HG03196 (cell line): ENCODE measurements at regions not wholly inside any gene's neighbourhood (a gene's known extent, or its start where the extent isn't known, plus 50 kb on each side); places are given as distances from the start of the nearest gene placed in this dataset.

ENCODE experiments used
- ATAC-seq: cut with Tn5 transposase; IDR thresholded peaks from one replicate; pipeline ENCODE4 v1.9.1; 2021; ENCODE audit not compliant: unreplicated experiment

DNA sequence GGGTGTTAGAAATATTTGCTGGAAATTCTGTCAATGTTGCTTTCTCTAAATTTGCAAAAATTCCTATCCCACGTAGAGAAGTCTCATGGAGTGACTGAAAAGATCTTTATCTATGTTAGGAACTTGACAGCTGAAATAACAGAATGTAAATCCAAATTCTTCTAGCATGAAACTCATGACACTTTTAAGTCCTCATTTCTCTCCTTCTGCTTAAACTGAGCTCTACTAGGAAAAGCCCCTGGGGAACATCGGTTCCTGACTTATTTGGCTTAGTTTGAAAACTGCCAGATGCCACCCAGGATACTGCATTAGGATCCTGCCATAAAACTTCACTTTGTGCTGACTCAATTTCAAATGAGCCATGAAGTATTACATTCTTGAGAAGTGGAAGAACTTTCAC lies 426.0 kb downstream of the GALC start:
- no peak for ATAC-seq

DNA sequence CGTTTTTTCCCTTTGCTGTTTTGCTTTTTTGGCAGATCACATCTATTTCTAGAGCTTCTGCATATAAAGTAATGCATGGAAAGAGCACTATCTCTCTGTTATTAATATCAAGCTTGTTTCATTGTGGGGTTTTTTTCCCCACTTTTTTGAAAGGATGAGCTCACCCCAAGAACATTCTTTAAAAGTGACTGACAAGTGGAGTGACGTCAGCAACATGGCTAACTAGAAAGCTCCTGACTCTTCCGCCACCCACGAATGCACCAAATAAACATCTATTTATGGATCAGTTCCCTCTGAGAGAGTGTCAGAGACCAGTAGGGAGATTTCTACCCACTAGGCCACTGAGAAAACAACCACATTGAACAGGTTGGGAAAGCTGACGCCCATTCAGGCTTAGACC lies 445.4 kb downstream of the GALC start:
- no peak for ATAC-seq

DNA sequence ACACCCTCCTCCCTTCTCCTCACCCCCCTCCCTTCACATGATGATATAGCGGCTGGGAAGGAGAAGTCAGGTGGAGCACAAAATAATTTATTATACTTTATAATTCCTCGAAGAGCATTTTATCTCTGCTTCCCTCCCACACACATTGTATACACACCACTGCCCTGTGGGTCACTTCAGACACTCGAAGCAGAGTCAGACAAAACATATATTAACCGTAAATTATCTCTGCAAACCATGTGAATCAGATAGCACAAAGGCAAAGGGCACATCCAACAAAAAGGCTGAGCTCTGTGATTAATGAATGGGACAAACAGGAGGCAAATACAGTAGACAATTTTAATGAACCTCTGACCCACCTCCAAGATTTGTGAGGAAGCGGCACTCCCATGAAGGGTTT lies 450.7 kb downstream of the GALC start:
- ATAC-seq: no peak

DNA sequence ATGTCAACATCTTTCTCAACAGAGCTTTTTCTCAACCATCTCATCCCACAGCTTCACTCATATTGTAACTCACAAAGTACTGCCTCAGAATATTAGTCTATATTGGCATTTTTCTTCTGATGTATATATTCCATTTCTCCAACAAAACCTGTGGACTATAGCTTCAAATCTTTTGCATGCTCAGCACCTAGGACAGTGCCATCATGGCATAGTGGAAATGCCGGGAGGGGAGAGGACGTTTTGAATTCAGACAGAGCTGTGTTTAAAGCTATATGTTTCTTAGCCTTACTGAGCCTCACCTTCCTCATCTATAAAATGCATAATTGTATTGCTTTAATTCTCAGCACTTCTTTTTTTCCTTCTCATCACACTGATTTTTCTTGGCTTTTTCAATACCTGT lies 452.6 kb downstream of the GALC start:
- no peak for ATAC-seq

DNA sequence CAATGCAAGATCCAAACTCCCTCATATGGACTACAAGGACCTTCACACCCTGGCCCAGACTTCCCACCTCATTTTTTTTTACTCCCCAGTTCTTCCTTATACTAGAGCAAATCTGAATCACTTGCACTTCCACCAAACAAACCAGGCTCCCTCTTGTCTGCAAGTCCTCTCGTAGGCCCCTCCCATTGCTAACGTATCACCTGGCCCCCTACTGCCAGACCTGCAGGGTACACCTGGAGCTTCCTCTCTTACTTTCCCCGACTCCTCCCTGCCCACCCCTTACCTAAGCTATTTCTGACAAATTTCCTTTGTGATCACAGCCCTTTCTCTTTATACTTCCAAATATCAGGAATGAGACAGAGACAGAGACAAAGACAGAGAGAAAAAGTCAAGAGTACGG lies 463.9 kb downstream of the GALC start:
- ATAC-seq: no peak

DNA sequence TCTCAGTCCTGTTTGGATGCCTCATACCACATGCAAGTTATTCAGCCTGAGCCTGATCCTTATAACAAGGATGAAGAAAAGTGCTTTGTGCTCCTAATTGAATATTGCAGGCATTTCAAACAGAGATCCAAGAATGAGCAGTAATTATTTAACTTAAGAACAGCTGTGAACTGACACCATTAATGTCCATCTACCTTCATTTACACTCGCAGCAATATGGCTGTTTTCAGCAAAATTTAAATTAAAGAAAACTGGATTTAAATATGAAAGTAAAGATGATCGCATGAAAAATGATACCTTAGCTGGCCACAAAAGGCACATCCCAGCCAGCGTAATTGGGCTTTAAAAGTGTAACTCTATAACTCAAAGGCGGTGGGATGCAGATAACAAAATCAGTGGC lies 466.3 kb downstream of the GALC start:
- ATAC-seq: no peak

DNA sequence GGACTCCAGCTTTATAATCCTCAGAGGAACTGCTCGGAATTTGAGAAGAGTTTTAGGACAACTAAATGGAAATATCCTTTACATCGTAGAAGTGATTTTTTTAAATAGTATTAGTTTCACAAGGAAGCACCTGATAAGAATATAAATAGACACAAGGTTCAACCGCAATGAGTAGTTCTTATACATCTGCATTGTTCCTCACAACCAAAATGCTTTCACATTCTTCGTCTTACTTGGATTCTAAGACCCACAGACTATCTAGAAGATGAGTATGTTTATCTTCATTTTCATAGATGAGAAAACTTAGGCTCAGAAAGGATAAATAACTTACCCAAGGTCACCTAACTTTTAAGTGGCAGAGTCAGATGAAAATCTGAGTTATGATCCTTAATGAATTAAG lies 469.0 kb downstream of the GALC start:
- no peak for ATAC-seq

DNA sequence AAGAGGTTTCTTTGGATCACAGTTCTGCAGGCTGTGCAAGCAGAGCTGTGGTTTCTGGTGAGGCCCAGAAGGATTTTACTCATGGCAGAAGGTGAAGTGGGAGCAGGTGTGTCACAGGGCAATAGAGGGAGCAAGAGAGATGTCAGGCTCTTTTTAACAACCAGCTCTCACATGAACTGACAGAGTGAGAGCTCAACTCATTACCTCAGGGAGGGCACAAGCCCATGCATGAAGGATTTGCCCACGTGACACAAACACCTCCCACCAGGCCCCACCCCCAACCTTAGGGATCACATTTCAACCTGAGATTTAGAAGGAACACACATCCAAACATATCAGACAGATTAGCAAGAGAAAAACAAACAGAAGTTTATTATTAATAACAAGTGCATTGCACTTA lies 470.4 kb downstream of the GALC start:
- no peak for ATAC-seq

DNA sequence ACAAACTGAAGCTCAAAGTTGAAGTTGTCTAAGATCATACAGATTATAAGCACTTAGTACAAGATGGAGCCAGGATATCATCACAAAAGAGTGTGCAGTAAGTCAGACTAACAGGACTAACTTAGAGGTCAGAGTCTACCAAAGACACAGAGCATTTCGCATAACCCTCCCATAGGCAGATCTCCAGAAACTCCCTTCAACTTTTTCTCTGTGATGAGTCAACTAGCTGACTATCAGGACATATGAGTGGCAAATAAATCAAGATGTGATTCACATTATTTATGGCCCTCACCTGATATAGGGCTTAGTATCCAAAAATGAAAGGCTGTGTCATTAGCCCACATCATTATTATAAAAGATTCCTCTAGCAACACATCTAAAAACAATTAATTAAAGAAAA lies 484.6 kb downstream of the GALC start:
- no peak for ATAC-seq

DNA sequence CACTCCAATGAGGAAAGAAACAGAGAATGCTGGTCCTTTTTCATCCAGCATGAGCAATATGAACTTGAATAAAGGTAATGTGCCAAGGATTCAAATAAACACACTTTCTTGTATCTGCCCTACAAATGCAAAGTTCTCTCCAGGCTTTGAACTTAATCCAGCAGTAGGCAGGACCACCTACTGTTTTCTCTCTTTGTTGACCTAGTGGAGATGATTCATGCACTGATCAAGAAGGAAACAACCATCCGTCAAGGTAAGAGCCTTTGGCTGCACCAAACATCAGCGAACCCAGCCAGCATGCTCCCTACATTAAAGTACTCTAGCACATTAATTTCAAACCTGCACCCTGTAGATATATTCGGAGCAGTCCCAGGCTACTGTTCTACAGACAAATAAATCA lies 489.3 kb downstream of the GALC start:
- ATAC-seq: no peak

DNA sequence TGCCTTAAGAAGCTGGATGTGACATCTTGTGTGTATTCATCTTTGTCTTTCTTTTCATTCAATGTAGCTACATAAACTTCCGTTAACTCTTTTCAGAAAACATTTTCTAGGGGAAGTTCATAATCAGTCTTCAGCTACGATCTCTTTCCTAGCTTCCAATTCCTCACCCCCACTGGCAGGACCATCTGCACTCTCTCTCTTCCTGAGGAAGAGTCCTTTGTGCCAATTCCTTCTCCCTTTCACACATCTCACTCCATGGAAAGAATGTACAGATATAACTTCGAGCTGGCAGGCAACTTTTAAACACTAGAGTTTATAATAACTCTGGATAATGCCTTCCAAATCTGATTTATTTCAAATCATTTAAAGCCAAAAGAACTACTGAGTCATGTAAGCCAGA lies 495.7 kb downstream of the GALC start:
- ATAC-seq: no peak

DNA sequence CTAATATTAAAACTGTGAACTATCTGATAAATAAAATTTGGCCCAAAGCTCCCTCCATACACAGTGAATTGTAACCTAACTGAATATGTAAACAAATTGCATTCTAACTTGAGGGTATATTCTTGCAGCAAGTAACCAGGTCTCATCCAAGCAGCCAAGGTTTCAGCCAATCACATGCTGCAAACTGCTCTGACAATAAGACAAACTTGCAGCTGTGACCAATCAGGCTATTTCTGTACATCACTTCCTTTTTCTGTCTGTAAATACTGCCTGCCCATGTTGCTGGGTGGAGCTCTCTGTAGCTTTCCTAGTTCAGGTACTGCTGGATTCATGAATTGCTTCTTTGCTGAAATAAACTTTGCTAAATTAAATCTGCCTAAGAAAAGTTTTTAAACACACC lies 499.0 kb downstream of the GALC start:
- ATAC-seq: no peak

DNA sequence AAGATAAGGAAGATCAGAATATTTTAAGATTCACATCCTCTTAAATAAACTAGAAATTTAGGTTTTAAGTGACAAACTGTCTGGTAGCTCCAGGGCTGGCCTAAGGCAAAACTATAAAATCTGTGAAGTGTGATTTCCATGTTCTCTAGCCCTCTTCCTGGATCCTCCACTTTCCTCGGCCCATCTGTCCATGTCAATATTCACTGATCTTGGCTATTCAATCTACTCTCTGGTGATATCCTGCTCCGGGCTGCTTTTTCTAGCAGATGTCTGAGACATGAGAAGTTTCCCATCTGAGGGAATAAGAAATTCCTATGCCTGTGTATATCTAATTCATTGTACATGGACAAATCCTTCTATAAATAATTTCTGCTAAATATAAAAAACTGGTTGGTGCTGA lies 500.4 kb downstream of the GALC start:
- ATAC-seq: no peak

DNA sequence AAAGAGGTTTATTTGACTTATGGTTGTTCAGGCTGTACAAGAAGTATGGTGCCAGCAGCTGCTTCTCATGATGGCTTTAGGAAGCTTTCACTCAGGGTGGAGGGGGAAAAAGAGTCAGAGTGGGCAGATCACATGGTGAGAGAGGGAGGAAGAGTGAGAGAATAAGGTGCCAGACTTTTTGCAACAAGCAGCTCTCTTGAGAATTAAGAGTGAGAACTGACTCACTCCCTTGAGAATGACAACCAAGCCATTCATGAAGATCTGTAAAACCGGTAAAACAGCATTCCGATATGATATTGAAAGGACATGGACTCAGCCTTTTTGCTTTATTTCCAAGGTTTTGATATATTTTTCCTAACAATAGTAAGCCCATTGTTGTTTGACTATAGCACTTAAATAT lies 501.2 kb downstream of the GALC start:
- ATAC-seq: no peak

DNA sequence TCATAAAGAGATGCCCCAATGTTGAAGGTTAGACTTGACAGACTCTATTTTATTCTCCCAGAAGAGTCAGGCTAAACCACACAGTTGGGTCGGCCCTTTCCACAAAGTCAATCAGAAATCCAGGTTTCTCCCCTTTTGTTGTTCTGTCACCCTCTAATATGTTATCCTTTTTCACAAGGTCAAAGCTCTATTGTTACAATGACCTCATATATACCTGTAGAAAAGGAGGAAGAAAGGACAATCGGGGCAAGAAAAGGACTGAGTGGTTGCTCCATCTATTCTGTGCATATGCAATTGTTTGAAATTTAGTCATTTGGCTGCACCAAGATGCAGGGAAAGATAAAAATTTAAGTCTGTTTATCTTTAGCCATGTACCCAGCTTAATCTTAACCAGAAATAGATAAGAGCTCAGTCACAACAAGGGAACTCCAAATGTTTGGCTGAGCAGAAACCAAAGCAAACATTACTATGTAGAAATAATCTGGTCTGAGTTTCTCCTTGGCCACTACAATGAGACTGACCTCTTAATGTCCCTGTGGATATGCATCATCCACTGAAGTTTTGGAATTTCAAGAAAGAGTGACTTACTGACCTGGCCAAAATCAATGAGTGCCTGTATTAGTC lies 503.7 kb downstream of the GALC start:
- no peak for ATAC-seq

DNA sequence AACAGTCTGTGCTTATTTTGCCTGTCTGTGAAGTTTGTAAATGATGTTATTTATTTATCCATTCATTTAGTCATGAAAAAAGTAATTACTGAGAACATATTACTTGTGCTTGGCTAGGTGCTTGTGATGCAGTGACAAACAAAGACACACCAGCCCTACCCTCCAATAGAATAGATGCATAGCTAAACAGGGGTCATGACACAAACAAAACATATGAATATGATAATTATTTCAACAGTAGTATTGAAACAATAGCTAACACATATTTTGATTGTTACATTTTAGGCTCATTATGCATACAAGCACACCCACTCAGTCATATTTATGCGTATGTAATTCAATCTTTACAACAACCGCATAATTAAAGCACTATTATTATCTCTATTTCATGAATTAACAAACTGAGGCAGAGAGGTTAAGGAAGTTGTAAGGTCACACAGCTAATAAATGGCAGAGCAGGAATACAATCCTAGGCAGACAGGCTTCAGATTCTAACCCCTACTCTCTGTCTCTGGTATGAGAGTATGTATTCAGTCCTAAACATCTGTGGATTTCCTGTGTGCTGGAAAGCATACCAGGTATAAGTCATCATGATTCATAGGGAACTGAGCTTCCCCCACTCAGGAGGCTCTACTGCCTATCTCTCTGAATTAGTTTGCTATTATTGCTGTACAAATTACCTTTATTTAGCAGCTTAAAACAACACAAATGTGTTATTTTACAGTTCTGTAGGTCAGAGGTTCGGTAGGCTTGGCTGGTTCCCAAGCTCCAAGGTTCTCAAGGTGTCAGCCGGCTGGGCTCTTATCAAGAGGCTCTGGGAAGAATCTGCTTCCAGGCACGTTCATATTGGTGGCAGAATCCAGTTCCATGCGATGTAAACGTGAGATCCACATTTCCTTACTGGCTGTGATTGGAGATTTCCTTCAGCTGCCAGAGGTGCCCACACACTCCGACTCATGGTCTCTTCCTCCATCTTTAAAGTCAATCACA lies 509.4 kb downstream of the GALC start:
- no peak for ATAC-seq

DNA sequence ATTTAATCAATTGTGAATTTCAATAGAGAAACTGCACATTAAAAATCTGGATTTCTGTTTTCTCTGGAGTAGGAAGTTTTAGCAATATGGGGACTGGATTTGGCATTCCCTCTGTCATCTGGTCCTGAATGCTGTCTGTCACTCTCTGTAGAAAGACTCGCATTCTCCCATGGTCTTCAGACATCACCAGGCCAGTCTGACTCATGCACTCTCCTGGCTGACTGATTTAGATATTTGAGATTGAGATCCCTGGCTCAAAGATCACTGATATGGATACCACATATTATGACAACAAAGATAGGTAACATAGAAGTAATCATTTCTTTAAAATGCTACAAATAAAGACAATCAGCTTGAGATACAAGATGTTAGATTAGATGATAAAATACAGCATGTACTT lies 524.5 kb downstream of the GALC start:
- ATAC-seq: no peak

DNA sequence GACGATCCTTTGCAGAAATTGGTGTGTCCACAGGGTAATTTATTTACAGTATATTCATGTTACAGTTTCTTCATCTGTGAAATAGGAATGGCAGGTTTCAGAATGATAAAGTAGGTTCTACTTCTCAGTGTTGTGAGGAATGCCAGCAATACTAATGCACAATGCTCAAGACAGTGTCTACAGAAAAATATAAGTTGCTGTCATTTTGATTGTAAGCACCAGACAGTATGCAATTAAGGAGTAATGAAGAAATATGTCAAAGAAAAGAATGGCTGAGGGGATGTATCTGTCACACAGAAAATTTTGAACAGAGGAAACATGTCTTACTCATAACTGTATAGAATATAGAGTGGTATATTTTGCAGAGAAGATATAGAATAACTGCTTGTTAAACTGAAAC lies 525.4 kb downstream of the GALC start:
- ATAC-seq: no peak

DNA sequence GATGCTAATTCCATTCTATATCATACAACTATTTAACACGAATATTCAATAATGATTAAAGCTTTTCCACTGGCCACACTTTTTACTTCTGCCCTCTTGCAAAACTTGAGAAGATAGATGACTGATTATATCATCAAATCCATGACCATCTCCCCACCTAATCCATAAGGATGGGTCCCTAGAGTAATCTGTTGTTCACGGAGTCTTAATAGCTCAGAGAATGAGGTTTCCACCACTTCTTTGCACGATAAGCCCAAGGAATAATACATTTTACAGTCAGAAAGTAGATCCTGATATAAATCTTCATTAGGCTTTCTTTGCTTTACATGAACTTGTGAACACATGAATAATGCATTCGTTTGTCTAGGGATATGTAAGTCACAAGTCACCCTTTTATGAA lies 527.2 kb downstream of the GALC start:
- ATAC-seq: no peak

DNA sequence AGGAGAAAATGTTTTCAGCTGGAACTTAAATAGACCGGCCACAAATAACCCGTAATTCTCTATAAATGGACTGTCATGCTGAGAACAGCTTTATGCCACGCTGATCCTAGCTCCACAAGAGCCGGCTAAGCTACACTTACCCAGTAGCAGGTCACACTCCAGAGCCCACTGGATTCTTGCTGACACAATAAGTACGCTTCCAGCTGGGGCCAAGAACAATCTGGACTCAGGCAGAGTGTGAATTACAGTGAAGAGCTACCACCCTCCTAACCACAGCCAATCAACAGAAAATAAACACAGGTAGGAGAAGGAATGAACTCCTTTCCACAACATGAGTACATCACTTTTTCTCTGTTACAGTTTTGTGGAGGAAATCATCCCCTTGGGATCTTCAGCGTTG lies 531.3 kb downstream of the GALC start:
- no peak for ATAC-seq

DNA sequence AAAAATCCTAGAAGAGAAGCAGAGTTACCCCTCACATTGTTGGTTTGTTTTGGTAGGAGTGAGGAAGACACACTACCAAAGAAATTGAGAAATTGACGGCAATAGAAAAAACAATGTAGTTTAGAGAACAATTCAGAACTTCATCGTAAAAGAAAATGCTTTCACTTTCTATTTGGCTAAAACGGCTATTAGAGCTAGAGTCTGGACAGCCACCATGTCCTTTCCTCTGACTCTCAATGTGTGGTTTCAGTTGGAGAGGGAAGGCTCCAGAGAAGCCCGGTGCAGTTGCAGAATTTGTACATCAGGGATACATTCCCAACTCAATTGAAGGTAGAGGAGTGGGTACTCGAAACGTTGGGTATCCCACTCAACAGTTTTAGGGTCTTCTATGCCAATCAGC lies 535.3 kb downstream of the GALC start:
- ATAC-seq: no peak

DNA sequence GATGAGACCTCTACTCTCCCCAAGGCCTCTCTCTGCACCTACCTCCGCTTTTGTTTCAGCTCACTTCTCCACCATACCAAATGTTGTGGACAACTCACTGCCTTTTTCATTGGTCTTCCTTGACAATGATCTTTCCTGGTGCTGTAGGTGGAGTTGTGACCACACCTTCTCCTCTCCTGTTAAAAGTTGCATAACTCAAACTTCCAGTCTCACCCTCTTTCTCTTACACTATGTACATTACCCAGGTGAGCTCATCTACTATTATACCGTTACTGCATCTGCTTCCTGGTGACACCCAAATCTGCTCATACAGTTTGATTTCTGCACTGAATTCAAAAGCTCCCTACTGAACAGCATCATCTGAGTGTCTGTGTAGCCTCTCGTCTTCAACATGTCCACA lies 542.8 kb downstream of the GALC start:
- ATAC-seq: no peak

DNA sequence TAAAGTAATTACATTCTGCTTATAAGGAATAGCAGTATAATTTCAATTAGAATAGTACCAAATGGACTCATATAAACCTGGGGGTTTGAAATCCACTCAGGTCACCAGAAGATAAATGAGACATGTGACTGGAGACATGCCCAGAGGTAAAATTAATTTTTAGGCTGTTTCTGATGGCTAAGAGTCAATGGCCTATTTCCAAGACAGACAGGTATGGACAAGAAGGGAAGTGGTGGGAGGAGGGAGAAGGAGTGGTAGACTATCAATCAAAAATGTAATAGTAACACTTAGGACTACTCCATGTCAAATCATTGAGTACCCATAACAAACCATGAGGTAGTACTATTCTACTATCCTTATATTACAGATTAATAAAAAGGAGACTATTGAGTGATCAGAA lies 544.0 kb downstream of the GALC start:
- no peak for ATAC-seq
